GM21717 (cell line): ENCODE measurements at regions not wholly inside any gene's neighbourhood (a gene's known extent, or its start where the extent isn't known, plus 50 kb on each side); places are given as distances from the start of the nearest gene placed in this dataset.
"Not testable (repeated sequence)": the region's sequence is repeated elsewhere in the genome, so short reads cannot be mapped to it uniquely, and the experiment has no call there.

Experiments
- ATAC-seq: cut with Tn5 transposase; IDR thresholded peaks from one replicate; pipeline ENCODE4 v1.9.1; 2021; ENCODE audit warnings: mild to moderate bottlenecking, moderate library complexity; ENCODE audit not compliant: unreplicated experiment

GRCh38 chr5:40356248-40356647 lies 323.5 kb upstream of the PTGER4 start:
- ATAC-seq: no peak

GRCh38 chr5:40355846-40356245 lies 323.9 kb upstream of the PTGER4 start:
- no peak for ATAC-seq

- ATAC-seq: no peak
Observed at GRCh38 chr5:40355181-40355580, 324.5 kb upstream of the PTGER4 start.

- ATAC-seq: no peak
Observed at GRCh38 chr5:40354171-40354570, 325.5 kb upstream of the PTGER4 start.

GRCh38 chr5:40353442-40353841 lies 326.3 kb upstream of the PTGER4 start:
- no peak for ATAC-seq

- ATAC-seq: no peak
Observed at GRCh38 chr5:40347981-40348725, 331.6 kb upstream of the PTGER4 start.

- ATAC-seq: no peak
Observed at GRCh38 chr5:40346901-40347300, 332.8 kb upstream of the PTGER4 start.

- not testable (repeated sequence) for ATAC-seq
Observed at GRCh38 chr5:40338434-40338833, 341.3 kb upstream of the PTGER4 start.

GRCh38 chr5:40334242-40334635 lies 345.5 kb upstream of the PTGER4 start:
- ATAC-seq: no peak

- no peak for ATAC-seq
Observed at GRCh38 chr5:40333459-40334241, 346.1 kb upstream of the PTGER4 start.

- ATAC-seq: no peak
Observed at GRCh38 chr5:40332970-40333369, 346.7 kb upstream of the PTGER4 start.

GRCh38 chr5:40331616-40332015 lies 348.1 kb upstream of the PTGER4 start:
- no peak for ATAC-seq

GRCh38 chr5:40321514-40321913 lies 358.2 kb upstream of the PTGER4 start:
- no peak for ATAC-seq

- no peak for ATAC-seq
Observed at GRCh38 chr5:40318395-40318794, 361.3 kb upstream of the PTGER4 start.

- ATAC-seq: no peak
Observed at GRCh38 chr5:40317023-40317422, 362.7 kb upstream of the PTGER4 start.

GRCh38 chr5:40315126-40315525 lies 364.6 kb upstream of the PTGER4 start:
- ATAC-seq: no peak

GRCh38 chr5:40314275-40314674 lies 365.4 kb upstream of the PTGER4 start:
- no peak for ATAC-seq

GRCh38 chr5:40312205-40312604 lies 367.5 kb upstream of the PTGER4 start:
- no peak for ATAC-seq

GRCh38 chr5:40309851-40310250 lies 369.9 kb upstream of the PTGER4 start:
- ATAC-seq: no peak

GRCh38 chr5:40308867-40309266 lies 370.8 kb upstream of the PTGER4 start:
- no peak for ATAC-seq

GRCh38 chr5:40307920-40308319 lies 371.8 kb upstream of the PTGER4 start:
- ATAC-seq: no peak

GRCh38 chr5:40306869-40307487 lies 372.7 kb upstream of the PTGER4 start:
- ATAC-seq: no peak
